ENCODE measurements at regions not wholly inside any gene's neighbourhood (a gene's known extent, or its start where the extent isn't known, plus 50 kb on each side); places are given as distances from the start of the nearest gene placed in this dataset.

DNA sequence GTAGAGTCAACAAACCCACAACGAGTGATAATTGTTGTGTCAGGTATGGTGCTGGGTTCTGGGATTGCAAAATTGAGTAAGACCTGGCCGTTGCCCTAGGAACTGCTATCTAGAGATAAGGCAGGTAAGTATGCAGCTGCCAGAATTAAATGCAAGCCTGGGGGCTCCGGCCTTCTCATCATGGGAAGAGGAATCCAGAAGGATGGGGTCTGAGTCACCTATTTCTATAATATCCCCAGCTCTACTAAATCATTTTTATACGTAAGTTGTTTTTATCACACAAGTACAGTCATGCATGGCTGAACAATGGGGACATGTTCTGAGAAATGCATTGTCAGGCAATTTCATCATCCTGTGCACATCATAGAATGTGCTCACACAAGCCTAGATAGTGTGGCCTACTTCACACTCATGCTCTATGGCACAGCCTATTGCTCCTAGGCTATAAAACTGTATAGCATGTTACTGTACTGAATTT is 203.0 kb downstream of the KLF5 start:
- DNase-seq (ENCODE audit: low spot score), result peak; percentile 30
- Histone ChIP-seq H3K4me1 (ENCODE audit: insufficient read depth) (peaks cover 7% of the 10 kb centered on the region), H2AFZ (no peak overlapping the region), H3K27ac (peak overlapping the region; percentile 39), H3K4me3 (no peak overlapping the region), H3K9me3 (ENCODE audit: low read depth) (no peaks in the 10 kb centered on the region), H3K27me3 (no peaks in the 10 kb centered on the region), H3K9me2 (replicated peaks; ENCODE audit: insufficient read depth) (no peaks in the 10 kb centered on the region), H3K4me2 (no peak overlapping the region), H3K36me3 (replicated peaks; ENCODE audit: insufficient read depth, low read depth) (no peaks in the 10 kb centered on the region), H4K20me1 (ENCODE audit: insufficient read depth, poor library complexity, severe bottlenecking) (no peaks in the 10 kb centered on the region), H3K79me2 (no peaks in the 10 kb centered on the region)
- 28% methylated on average over 4 of the region's 4 CpGs for WGBS (ENCODE audit: low lambda C conversion rate, missing lambda C conversion rate)
- TF ChIP-seq EZH2 (IDR thresholded peaks at IDR 0.05; ENCODE audit: borderline replicate concordance), result no peak
- TF ChIP-seq, protein P1, sequence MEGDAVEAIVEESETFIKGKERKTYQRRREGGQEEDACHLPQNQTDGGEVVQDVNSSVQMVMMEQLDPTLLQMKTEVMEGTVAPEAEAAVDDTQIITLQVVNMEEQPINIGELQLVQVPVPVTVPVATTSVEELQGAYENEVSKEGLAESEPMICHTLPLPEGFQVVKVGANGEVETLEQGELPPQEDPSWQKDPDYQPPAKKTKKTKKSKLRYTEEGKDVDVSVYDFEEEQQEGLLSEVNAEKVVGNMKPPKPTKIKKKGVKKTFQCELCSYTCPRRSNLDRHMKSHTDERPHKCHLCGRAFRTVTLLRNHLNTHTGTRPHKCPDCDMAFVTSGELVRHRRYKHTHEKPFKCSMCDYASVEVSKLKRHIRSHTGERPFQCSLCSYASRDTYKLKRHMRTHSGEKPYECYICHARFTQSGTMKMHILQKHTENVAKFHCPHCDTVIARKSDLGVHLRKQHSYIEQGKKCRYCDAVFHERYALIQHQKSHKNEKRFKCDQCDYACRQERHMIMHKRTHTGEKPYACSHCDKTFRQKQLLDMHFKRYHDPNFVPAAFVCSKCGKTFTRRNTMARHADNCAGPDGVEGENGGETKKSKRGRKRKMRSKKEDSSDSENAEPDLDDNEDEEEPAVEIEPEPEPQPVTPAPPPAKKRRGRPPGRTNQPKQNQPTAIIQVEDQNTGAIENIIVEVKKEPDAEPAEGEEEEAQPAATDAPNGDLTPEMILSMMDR (IDR thresholded peaks at IDR 0.05; ENCODE audit: poor library complexity), result no peak
- TF ChIP-seq EZH2phosphoT487 (IDR thresholded peaks at IDR 0.05; ENCODE audit: low read depth, severe bottlenecking, unreplicated experiment), result no peak

DNA sequence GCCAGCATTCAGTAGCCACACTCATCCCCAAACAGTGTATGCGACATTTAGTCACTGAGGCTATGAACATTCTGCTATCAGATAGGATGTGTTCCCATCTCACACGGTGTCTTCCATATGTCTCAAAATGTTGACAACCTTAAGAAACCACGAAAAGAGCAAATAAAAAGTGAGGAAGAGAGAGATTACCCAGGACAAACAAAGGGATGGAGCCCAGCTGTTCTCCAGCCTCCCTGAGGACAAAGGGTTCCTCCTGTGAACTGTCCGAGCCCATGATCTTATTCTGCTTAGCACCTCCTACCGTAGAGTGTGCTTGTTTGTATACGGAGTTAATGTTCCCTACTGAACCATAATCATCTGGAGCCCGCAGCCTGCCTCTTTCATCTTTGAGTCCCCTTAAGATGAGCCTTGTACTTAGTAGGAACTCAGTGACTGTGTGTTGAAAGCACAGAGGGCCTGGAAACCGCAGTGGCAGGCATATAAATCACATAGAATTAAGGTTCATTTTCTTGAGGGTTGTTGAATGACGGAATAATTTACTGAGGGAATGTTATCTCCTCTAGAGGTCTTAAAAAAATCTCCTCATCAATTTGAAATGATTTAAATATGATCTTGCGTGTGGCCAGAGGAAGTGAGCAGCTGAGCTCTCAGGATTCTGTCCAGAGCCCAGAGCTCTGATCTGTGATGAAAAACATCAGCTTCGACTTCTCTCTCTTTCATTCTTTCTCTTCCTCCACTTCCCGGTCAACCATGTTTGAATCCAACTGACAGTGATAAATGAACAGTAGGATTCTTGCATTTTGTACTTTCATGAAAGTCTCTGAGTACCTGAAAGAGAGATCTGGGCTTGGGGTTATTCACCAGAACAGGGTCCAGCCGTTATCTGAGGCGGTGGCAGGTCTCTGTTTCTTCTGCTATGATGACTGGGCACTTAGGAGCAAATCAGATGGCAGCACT is 200.5 kb downstream of the KLF5 start:
- H3K9me3 ChIP-seq (ENCODE audit: low read depth), result no peaks in the 10 kb centered on the region
- no peaks in the 10 kb centered on the region for H4K20me1 ChIP-seq (ENCODE audit: insufficient read depth, poor library complexity, severe bottlenecking)
- H2AFZ ChIP-seq, result no peak overlapping the region
- no peaks in the 10 kb centered on the region for H3K36me3 ChIP-seq (replicated peaks; ENCODE audit: insufficient read depth, low read depth)
- no peaks in the 10 kb centered on the region for H3K27me3 ChIP-seq
- peak; percentile 28 for DNase-seq (ENCODE audit: low spot score)
- H3K4me2 ChIP-seq, result no peak overlapping the region
- no peak for TF ChIP-seq EZH2phosphoT487 (IDR thresholded peaks at IDR 0.05; ENCODE audit: low read depth, severe bottlenecking, unreplicated experiment)
- TF ChIP-seq, protein P1 (IDR thresholded peaks at IDR 0.05; ENCODE audit: poor library complexity), result no peak
- TF ChIP-seq EZH2 (IDR thresholded peaks at IDR 0.05; ENCODE audit: borderline replicate concordance), result no peak
- no peak overlapping the region for H3K4me3 ChIP-seq
- 48% methylated on average over 14 of the region's 14 CpGs for WGBS (ENCODE audit: low lambda C conversion rate, missing lambda C conversion rate)
- no peaks in the 10 kb centered on the region for H3K9me2 ChIP-seq (replicated peaks; ENCODE audit: insufficient read depth)
- no peaks in the 10 kb centered on the region for H3K79me2 ChIP-seq
- no peak overlapping the region for H3K27ac ChIP-seq
- H3K4me1 ChIP-seq (ENCODE audit: insufficient read depth), result peaks cover 7% of the 10 kb centered on the region

DNA sequence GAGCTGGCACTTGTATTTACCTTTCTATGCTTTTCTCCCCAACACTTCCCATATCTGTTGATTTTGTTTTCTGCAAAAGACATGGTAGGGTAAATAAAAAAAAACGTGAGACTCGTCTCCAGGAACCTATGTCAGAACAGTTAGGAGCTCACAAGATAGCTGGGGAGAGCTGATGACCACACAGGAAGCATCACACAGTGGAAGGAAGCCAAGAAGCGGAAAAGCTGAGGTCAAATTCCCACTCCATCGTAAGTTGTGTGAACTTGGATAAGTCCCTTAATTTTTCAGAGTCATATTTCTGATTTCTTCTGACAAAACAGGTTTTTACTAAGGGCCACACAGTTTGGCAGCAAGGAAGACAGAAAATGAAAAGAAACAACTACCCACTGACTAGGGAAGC is 199.6 kb downstream of the KLF5 start:
- TF ChIP-seq, protein P1 (IDR thresholded peaks at IDR 0.05; ENCODE audit: poor library complexity), result no peak
- TF ChIP-seq EZH2phosphoT487 (IDR thresholded peaks at IDR 0.05; ENCODE audit: low read depth, severe bottlenecking, unreplicated experiment), result no peak
- H3K4me2 ChIP-seq, result no peak overlapping the region
- no peaks in the 10 kb centered on the region for H3K4me1 ChIP-seq (ENCODE audit: insufficient read depth)
- no peaks in the 10 kb centered on the region for H3K27me3 ChIP-seq
- no peak overlapping the region for H3K4me3 ChIP-seq
- no peaks in the 10 kb centered on the region for H3K9me2 ChIP-seq (replicated peaks; ENCODE audit: insufficient read depth)
- H3K79me2 ChIP-seq, result no peaks in the 10 kb centered on the region
- H2AFZ ChIP-seq, result no peak overlapping the region
- no peaks in the 10 kb centered on the region for H3K36me3 ChIP-seq (replicated peaks; ENCODE audit: insufficient read depth, low read depth)
- no peak for DNase-seq (ENCODE audit: low spot score)
- H3K9me3 ChIP-seq (ENCODE audit: low read depth), result no peaks in the 10 kb centered on the region
- 77% methylated on average over 4 of the region's 4 CpGs for WGBS (ENCODE audit: low lambda C conversion rate, missing lambda C conversion rate)
- H3K27ac ChIP-seq, result no peak overlapping the region
- no peaks in the 10 kb centered on the region for H4K20me1 ChIP-seq (ENCODE audit: insufficient read depth, poor library complexity, severe bottlenecking)

All from hepatocyte (in vitro differentiated cells).